HCT116 (cell line): ENCODE measurements at regions not wholly inside any gene's neighbourhood (a gene's known extent, or its start where the extent isn't known, plus 50 kb on each side); places are given as distances from the start of the nearest gene placed in this dataset.

Experiments
- ATAC-seq: fragments of 200-7000 bp; cut with Tn5 transposase; 2 replicates; pipeline ENCODE4 v1.9.1; 2020; ENCODE audit warnings: mild to moderate bottlenecking, moderate library complexity
- BruUV-seq: library from RNA; stranded (reverse); fragments of 400-500 nt; replicated peaks from 2 replicates; lab custom pipeline; 2021; lab: Mats Ljungman, UMichigan
- CTCF ChIA-PET: fragments of 300-600 bp; sonication (Branson Sonifier 250); formaldehyde crosslinking; loops from one replicate; lab custom pipeline; 2021; ENCODE audit warnings: antibody characterized with exemption; lab: Charles Lee
- POLR2A ChIA-PET: fragments of 300-600, 350-600 bp; sonication (Branson Sonifier 250); formaldehyde crosslinking; loops from one replicate; lab custom pipeline; 2021; ENCODE audit warnings: antibody characterized with exemption; lab: Charles Lee
- RAD21 ChIA-PET, 2 experiments: fragments of 300-600 bp; sonication (Branson Sonifier 250); formaldehyde crosslinking; loops; one replicate each; lab custom pipeline; 2023; ENCODE audit warnings: low total read pairs in 2 of 2; ENCODE audit not compliant: uncharacterized antibody in 2 of 2, unreplicated experiment in 2 of 2, low non-redundant PET in 1 of 2; lab: Charles Lee
- DNase-seq: peaks from one replicate; pipeline ENCODE4 v3.0.0-alpha.2; 2010; ENCODE audit warnings: low read depth, low spot score
- H2AFZ ChIP-seq: fragments of 200-600 bp; shearing (Covaris generic), sonication (generic); 2 replicates; pipeline ENCODE4 v1.6.1; 2017; ENCODE audit warnings: low read depth, mixed run types, mixed read lengths, antibody characterized with exemption, low read length; ENCODE audit not compliant: poor library complexity, severe bottlenecking
- H3K27ac ChIP-seq: 2 replicates; pipeline ENCODE4 v1.5.1; 2012; ENCODE audit warnings: low read depth, low read length
- H3K27me3 ChIP-seq: fragments of 200-600 bp; sonication (generic); 2 replicates; pipeline ENCODE4 v1.6.1; 2016; ENCODE audit warnings: mixed run types, low read length, mixed read lengths; ENCODE audit not compliant: insufficient read depth
- H3K36me3 ChIP-seq, 2 experiments: fragments of 200-500 bp in 1 of 2; fragments of 200-600 bp in 1 of 2; sonication (Bioruptor generic) in 1 of 2; sonication (generic) in 1 of 2; 2 replicates each; pipeline versions ENCODE4 v1.5.1 to v1.6.1; 2014 to 2016; ENCODE audit warnings: low read length in 2 of 2, inconsistent platforms in 1 of 2, mixed read lengths in 1 of 2, mixed run types in 1 of 2; ENCODE audit not compliant: insufficient read depth in 2 of 2, control insufficient read depth in 1 of 2
- H3K4me1 ChIP-seq, 2 experiments: fragments of 200-600 bp in 1 of 2; sonication (generic) in 1 of 2; 2 replicates each; pipeline versions ENCODE4 v1.5.1 to v1.6.1; 2012 to 2017; ENCODE audit warnings: low read length in 2 of 2, inconsistent platforms in 1 of 2, mild to moderate bottlenecking in 1 of 2, mixed read lengths in 1 of 2, mixed run types in 1 of 2, moderate library complexity in 1 of 2; ENCODE audit not compliant: insufficient read depth in 2 of 2, control insufficient read depth in 1 of 2
- H3K4me2 ChIP-seq: fragments of 200-600 bp; sonication (generic); 2 replicates; pipeline ENCODE4 v1.6.1; 2017; ENCODE audit warnings: mixed run types, low read length, mixed read lengths
- H3K4me3 ChIP-seq, 2 experiments: fragments of 200-600 bp in 1 of 2; sonication (generic) in 1 of 2; replicated peaks in 1 of 2; 2 replicates each; pipeline ENCODE4 v1.5.1; 2011 to 2016; ENCODE audit warnings: low read length in 2 of 2, control low read depth in 1 of 2, low read depth in 1 of 2, mild to moderate bottlenecking in 1 of 2, mixed read lengths in 1 of 2, mixed run types in 1 of 2
- H3K79me2 ChIP-seq: fragments of 200-600 bp; sonication (generic); 2 replicates; pipeline ENCODE4 v1.6.1; 2017; ENCODE audit warnings: mild to moderate bottlenecking, mixed run types, low read length, moderate library complexity, mixed read lengths; ENCODE audit not compliant: insufficient read depth
- H3K9ac ChIP-seq: fragments of 200-600 bp; sonication (generic); 2 replicates; pipeline ENCODE4 v1.6.1; 2016; ENCODE audit warnings: low read length, mixed read lengths
- H3K9me2 ChIP-seq: fragments of 200-600 bp; sonication (generic), shearing (Covaris generic); 2 replicates; pipeline ENCODE4 v1.6.1; 2017; ENCODE audit warnings: mixed run types, mild to moderate bottlenecking, moderate library complexity; ENCODE audit not compliant: insufficient read depth
- H3K9me3 ChIP-seq, 2 experiments: fragments of 200-500 bp in 1 of 2; fragments of 200-600 bp in 1 of 2; sonication (Bioruptor generic) in 1 of 2; sonication (generic) in 1 of 2; 2 replicates each; pipeline ENCODE4 v1.6.1; 2014 to 2017; ENCODE audit warnings: low read length in 2 of 2, mixed read lengths in 2 of 2, inconsistent platforms in 1 of 2, low read depth in 1 of 2, mild to moderate bottlenecking in 1 of 2, mixed run types in 1 of 2, moderate library complexity in 1 of 2; ENCODE audit not compliant: control insufficient read depth in 1 of 2, insufficient read depth in 1 of 2
- H4K20me1 ChIP-seq: fragments of 200-600 bp; sonication (generic), shearing (Covaris generic); 2 replicates; pipeline ENCODE4 v1.6.1; 2017; ENCODE audit warnings: mixed run types, mild to moderate bottlenecking, moderate library complexity; ENCODE audit not compliant: insufficient read depth
- CBX3 ChIP-seq: IDR thresholded peaks from 2 replicates; pipeline ENCODE4 v1.6.1; 2012; ENCODE audit warnings: low read depth
- EGR1 ChIP-seq: IDR thresholded peaks from 2 replicates; pipeline ENCODE4 v1.6.1; 2012; ENCODE audit warnings: low read depth
- ELF1 ChIP-seq: IDR thresholded peaks from 2 replicates; pipeline ENCODE4 v1.6.1; 2012; ENCODE audit warnings: low read depth, borderline replicate concordance
- EZH2 ChIP-seq: fragments of 200-600 bp; sonication (generic); IDR thresholded peaks from 2 replicates; pipeline ENCODE4 v1.6.1; 2017; ENCODE audit warnings: antibody characterized with exemption, mixed run types
- EZH2phosphoT487 ChIP-seq: fragments of 200-600 bp; IDR thresholded peaks from 2 replicates; pipeline ENCODE4 v1.6.1; 2018; ENCODE audit warnings: antibody characterized with exemption, borderline replicate concordance
- FOSL1 ChIP-seq: IDR thresholded peaks from 2 replicates; pipeline ENCODE4 v1.6.1; 2012; ENCODE audit warnings: low read depth
- JUND ChIP-seq: IDR thresholded peaks from 2 replicates; pipeline ENCODE4 v1.6.1; 2012
- POLR2A ChIP-seq: IDR thresholded peaks from 2 replicates; pipeline ENCODE4 v1.7.0; 2011; ENCODE audit warnings: borderline replicate concordance; ENCODE audit not compliant: insufficient read depth, insufficient read length; ENCODE audit errors: extremely low read depth
- POLR2AphosphoS5 ChIP-seq: IDR thresholded peaks from 2 replicates; pipeline ENCODE4 v1.6.1; 2011; ENCODE audit warnings: mild to moderate bottlenecking, low read depth, low read length, moderate library complexity
- RAD21 ChIP-seq: IDR thresholded peaks from 2 replicates; pipeline ENCODE4 v1.6.1; 2012; ENCODE audit warnings: low read depth, mild to moderate bottlenecking
- SIN3A ChIP-seq: IDR thresholded peaks from 2 replicates; pipeline ENCODE4 v1.6.1; 2012; ENCODE audit warnings: low read depth
- SP1 ChIP-seq: IDR thresholded peaks from 2 replicates; pipeline ENCODE4 v1.6.1; 2012; ENCODE audit warnings: low read depth
- SRF ChIP-seq: IDR thresholded peaks from 2 replicates; pipeline ENCODE4 v1.6.1; 2012; ENCODE audit warnings: low read depth
- YY1 ChIP-seq: IDR thresholded peaks from 2 replicates; pipeline ENCODE4 v1.6.1; 2011; ENCODE audit warnings: low read length, low read depth, moderate library complexity, mild to moderate bottlenecking; ENCODE audit not compliant: insufficient replicate concordance; ENCODE audit errors: extremely low read depth
- ZFX ChIP-seq: fragments of 450-650 bp; IDR thresholded peaks from 2 replicates; pipeline ENCODE4 v1.6.1; 2017
- ZNF274 ChIP-seq: fragments of 200-500 bp; sonication (Bioruptor generic); IDR thresholded peaks from 2 replicates; pipeline ENCODE4 v1.6.1; 2014; ENCODE audit warnings: mild to moderate bottlenecking, low read depth, low read length, inconsistent platforms
- intact Hi-C: fragments of 100-400 bp; cut with micrococcal nuclease; formaldehyde crosslinking; loops from 2 replicates; pipeline ENCODE4 v1.10.0; 2022
- TF ChIP-seq, protein P1 (sequence below): IDR thresholded peaks from 2 replicates; pipeline ENCODE4 v1.6.1; 2012
- TF ChIP-seq, protein P2 (sequence below), 3 experiments: fragments of 200-600 bp in 1 of 3; sonication (generic) in 1 of 3; IDR thresholded peaks in 2 of 3; conservative IDR thresholded peaks in 1 of 3; 2 replicates each; pipeline ENCODE4 v1.5.1; 2012 to 2017; ENCODE audit warnings: low read depth in 2 of 3, low read length in 2 of 3, antibody characterized with exemption in 1 of 3, borderline replicate concordance in 1 of 3, control low read depth in 1 of 3, mild to moderate bottlenecking in 1 of 3, mixed read lengths in 1 of 3, mixed run types in 1 of 3, moderate library complexity in 1 of 3; ENCODE audit not compliant: insufficient read depth in 1 of 3
- TF ChIP-seq, protein P3 (sequence below): IDR thresholded peaks from 2 replicates; pipeline ENCODE4 v1.6.1; 2011; ENCODE audit warnings: mild to moderate bottlenecking, low read length, moderate library complexity; ENCODE audit not compliant: insufficient replicate concordance; ENCODE audit errors: extremely low read depth
- TF ChIP-seq, protein P4 (sequence below): IDR thresholded peaks from 2 replicates; pipeline ENCODE4 v1.6.1; 2012; ENCODE audit warnings: low read depth

DNA sequence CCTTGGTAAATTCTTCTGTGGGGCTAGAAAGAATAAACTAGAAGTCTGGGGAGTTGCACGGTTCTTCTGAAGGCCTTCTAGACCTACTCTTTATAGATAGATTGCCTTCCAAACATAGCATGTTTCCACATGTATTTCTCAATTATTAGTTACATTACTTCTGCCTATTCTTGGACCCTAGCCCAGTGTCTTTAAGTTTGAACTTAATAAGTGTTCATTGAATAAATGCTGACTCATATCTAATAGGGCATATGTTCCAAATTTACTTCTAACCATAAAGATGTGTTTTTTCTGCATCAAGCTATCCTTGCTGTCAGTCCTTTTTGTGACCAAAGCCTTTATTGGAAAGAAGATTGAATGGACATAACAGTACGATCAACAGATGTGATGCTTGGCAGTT lies 503.6 kb upstream of the ZFP42 start:
- no TSS peak for BruUV-seq
- TF ChIP-seq, protein P1, sequence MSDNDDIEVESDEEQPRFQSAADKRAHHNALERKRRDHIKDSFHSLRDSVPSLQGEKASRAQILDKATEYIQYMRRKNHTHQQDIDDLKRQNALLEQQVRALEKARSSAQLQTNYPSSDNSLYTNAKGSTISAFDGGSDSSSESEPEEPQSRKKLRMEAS = no peak
- no peak for TF ChIP-seq ZFX
- TF ChIP-seq, protein P2, sequence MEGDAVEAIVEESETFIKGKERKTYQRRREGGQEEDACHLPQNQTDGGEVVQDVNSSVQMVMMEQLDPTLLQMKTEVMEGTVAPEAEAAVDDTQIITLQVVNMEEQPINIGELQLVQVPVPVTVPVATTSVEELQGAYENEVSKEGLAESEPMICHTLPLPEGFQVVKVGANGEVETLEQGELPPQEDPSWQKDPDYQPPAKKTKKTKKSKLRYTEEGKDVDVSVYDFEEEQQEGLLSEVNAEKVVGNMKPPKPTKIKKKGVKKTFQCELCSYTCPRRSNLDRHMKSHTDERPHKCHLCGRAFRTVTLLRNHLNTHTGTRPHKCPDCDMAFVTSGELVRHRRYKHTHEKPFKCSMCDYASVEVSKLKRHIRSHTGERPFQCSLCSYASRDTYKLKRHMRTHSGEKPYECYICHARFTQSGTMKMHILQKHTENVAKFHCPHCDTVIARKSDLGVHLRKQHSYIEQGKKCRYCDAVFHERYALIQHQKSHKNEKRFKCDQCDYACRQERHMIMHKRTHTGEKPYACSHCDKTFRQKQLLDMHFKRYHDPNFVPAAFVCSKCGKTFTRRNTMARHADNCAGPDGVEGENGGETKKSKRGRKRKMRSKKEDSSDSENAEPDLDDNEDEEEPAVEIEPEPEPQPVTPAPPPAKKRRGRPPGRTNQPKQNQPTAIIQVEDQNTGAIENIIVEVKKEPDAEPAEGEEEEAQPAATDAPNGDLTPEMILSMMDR (IDR thresholded peaks at IDR 0.05 in 2 of 3, conservative IDR thresholded peaks at IDR 0.05 in 1 of 3; ENCODE audit: borderline replicate concordance in 1 of 3, insufficient read depth in 1 of 3, low read depth in 2 of 3, low read length in 2 of 3) = no peak
- no peak for TF ChIP-seq SRF
- TF ChIP-seq, protein P3, sequence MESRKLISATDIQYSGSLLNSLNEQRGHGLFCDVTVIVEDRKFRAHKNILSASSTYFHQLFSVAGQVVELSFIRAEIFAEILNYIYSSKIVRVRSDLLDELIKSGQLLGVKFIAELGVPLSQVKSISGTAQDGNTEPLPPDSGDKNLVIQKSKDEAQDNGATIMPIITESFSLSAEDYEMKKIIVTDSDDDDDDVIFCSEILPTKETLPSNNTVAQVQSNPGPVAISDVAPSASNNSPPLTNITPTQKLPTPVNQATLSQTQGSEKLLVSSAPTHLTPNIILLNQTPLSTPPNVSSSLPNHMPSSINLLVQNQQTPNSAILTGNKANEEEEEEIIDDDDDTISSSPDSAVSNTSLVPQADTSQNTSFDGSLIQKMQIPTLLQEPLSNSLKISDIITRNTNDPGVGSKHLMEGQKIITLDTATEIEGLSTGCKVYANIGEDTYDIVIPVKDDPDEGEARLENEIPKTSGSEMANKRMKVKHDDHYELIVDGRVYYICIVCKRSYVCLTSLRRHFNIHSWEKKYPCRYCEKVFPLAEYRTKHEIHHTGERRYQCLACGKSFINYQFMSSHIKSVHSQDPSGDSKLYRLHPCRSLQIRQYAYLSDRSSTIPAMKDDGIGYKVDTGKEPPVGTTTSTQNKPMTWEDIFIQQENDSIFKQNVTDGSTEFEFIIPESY = no peak
- no peak for TF ChIP-seq ZNF274
- TF ChIP-seq EGR1 = no peak
- TF ChIP-seq POLR2AphosphoS5 = no peak
- TF ChIP-seq POLR2A = no peak
- TF ChIP-seq RAD21 = no peak
- TF ChIP-seq YY1 = no peak
- TF ChIP-seq ELF1 = no peak
- TF ChIP-seq CBX3 = no peak
- TF ChIP-seq SIN3A = no peak
- TF ChIP-seq JUND = no peak
- TF ChIP-seq FOSL1 = no peak
- TF ChIP-seq, protein P4, sequence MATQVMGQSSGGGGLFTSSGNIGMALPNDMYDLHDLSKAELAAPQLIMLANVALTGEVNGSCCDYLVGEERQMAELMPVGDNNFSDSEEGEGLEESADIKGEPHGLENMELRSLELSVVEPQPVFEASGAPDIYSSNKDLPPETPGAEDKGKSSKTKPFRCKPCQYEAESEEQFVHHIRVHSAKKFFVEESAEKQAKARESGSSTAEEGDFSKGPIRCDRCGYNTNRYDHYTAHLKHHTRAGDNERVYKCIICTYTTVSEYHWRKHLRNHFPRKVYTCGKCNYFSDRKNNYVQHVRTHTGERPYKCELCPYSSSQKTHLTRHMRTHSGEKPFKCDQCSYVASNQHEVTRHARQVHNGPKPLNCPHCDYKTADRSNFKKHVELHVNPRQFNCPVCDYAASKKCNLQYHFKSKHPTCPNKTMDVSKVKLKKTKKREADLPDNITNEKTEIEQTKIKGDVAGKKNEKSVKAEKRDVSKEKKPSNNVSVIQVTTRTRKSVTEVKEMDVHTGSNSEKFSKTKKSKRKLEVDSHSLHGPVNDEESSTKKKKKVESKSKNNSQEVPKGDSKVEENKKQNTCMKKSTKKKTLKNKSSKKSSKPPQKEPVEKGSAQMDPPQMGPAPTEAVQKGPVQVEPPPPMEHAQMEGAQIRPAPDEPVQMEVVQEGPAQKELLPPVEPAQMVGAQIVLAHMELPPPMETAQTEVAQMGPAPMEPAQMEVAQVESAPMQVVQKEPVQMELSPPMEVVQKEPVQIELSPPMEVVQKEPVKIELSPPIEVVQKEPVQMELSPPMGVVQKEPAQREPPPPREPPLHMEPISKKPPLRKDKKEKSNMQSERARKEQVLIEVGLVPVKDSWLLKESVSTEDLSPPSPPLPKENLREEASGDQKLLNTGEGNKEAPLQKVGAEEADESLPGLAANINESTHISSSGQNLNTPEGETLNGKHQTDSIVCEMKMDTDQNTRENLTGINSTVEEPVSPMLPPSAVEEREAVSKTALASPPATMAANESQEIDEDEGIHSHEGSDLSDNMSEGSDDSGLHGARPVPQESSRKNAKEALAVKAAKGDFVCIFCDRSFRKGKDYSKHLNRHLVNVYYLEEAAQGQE = no peak
- TF ChIP-seq EZH2 = no peak
- TF ChIP-seq EZH2phosphoT487 = no peak
- no peak for TF ChIP-seq SP1
- TF ChIP-seq, all 23 proteins: peak for 0
- ATAC-seq = no peak

More for the DNA sequence above, 503.6 kb upstream of the ZFP42 start:
- Histone ChIP-seq H3K9me3 (no peaks in the 10 kb centered on the region), H3K79me2 (no peaks in the 10 kb centered on the region), H3K9me2 (no peaks in the 10 kb centered on the region), H3K9ac (no peak overlapping the region), H4K20me1 (no peaks in the 10 kb centered on the region), H3K4me2 (no peak overlapping the region), H3K4me3 (no peak overlapping the region), H3K4me1 (no peaks in the 10 kb centered on the region), H3K27me3 (no peaks in the 10 kb centered on the region), H3K36me3 (no peaks in the 10 kb centered on the region), H3K27ac (no peak overlapping the region), H2AFZ (no peak overlapping the region)
- ChIA-PET RAD21 (no interaction called here), POLR2A (no interaction called here), CTCF (no interaction called here)
- DNase-seq = no peak
- intact Hi-C loops = no loop called here
